HT1080 (cell line): ENCODE measurements at regions not wholly inside any gene's neighbourhood (a gene's known extent, or its start where the extent isn't known, plus 50 kb on each side); places are given as distances from the start of the nearest gene placed in this dataset.
A peak's percentile ranks its signal among the peaks of the same experiment; 100 is the strongest.
"Not testable (repeated sequence)": the region's sequence is repeated elsewhere in the genome, so short reads cannot be mapped to it uniquely, and the experiment has no call there.

Source experiments
- DNase-seq: peaks from one replicate; pipeline ENCODE4 v3.0.0-alpha.2; 2015; ENCODE audit warnings: low read depth

DNA sequence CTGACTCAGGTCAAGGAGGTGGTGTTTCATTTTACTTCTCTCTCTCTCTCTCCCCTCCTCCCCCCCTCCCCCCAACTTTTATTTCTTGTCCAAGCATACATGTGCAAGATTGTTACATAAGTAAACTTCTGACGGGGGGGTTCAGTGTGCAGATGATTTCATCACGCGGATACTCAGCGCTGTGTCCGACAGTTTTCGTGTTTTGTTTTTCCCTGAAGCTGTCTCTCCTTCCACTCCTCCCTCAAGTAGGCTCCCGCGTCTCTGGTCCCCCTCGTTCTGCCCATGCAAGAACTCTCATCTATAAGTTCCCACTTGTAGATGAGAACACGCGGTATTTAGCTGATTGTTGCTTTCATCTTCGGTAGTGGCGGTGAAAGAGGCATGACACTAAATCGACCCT is 111.0 kb upstream of the ANKRD30BL start:
- DNase-seq = no peak

GRCh38 chr2:132273585-132273984 is 111.8 kb upstream of the ANKRD30BL start:
- not testable (repeated sequence) for DNase-seq

- no peak for DNase-seq
These were observed 112.2 kb upstream of the ANKRD30BL start for GRCh38 chr2:132274000-132274399.

DNA sequence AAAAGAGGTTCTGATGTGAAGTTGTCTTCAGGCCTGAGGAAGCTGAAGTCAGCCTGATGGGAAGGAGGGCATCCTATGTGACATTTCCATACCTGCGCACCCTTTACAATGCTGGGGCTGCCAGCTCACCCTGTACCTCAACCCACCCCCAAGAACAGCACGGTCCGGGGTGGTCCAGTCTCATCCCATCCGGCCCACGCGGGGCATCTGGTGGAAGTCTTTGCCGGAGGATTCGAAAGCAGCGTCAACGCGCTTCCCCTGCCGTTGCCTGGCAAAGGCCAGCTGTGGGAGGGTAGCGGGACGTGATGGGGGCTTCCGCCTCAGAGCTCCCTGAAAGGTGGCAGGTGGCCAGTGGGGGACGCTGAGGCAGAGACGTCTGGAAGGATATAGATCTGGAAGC is 113.6 kb upstream of the ANKRD30BL start:
- no peak for DNase-seq

GRCh38 chr2:132276571-132276981 is 114.8 kb upstream of the ANKRD30BL start:
- DNase-seq = no peak

DNA sequence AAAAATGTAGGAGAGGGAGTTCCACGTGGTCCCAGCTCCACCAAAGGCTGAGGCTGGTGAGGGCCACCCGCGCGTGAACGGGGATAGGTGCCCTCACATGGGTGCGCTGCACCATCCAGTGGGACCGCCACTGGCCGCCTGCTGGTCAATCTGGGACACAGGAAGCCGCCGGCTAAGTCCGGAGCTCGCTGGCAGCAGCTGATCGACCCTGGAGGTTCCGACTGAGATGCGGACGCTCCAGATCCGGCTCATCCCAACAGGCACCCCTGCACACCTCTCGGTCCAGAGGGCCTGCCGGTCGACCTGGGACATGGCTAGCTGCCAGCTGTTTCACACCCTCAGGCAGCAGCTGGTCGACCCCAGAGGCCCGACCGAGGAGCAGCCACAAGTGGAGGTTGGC is 116.5 kb upstream of the ANKRD30BL start:
- DNase-seq = no peak

GRCh38 chr2:132279344-132279743 is 117.6 kb upstream of the ANKRD30BL start:
- DNase-seq = no peak

GRCh38 chr2:132279930-132280615 is 118.3 kb upstream of the ANKRD30BL start:
- no peak for DNase-seq

- no peak for DNase-seq
These were observed 119.2 kb upstream of the ANKRD30BL start for GRCh38 chr2:132280912-132281311.

GRCh38 chr2:132282104-132282503 is 120.4 kb upstream of the ANKRD30BL start:
- not testable (repeated sequence) for DNase-seq

- no peak for DNase-seq
These were observed 121.2 kb upstream of the ANKRD30BL start for GRCh38 chr2:132282911-132283310.

- not testable (repeated sequence) for DNase-seq
These were observed 124.6 kb upstream of the ANKRD30BL start for GRCh38 chr2:132286289-132286911.

GRCh38 chr2:132287910-132288309 is 126.2 kb upstream of the ANKRD30BL start:
- DNase-seq = not testable (repeated sequence)

DNA sequence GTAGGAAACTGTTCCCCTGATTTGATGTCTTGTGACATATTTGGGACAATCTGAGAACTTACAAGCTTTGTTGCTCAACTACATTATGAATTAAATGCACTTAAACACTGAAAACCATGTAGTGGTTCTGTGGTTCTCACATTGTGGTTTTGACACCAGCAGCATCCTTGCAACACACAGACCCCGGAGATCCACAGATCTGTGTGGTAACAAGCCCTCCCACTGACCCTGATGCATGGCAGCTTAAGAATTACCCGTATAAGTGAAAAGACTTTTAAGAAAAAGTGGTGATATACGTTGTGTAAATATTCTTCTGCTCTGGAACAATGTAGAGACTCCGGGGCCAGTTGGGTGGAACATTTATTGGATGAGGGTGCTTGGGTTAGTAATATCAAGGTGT is 127.4 kb upstream of the ANKRD30BL start:
- DNase-seq = not testable (repeated sequence)

DNA sequence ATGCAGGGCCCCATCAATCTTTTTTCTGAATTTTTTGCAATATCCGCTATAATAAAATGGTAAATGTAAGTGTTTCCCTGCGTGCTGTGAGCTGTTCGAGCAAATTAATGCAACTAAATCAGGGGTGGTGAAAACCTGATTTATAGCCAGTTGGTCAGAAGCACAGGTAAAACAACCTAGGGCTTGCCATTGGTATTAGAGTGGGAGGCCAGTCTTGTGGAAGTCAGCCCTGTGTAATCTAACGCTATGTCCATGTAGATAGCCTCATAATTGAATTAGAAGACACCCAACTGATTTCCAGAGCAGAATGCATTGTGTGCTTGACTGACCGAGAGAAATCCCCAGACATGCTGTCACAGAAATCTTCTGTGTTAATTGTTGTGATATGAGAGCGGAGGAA is 126.8 kb upstream of the GPR39 start:
- not testable (repeated sequence) for DNase-seq

GRCh38 chr2:132300592-132301378 is 115.8 kb upstream of the GPR39 start:
- DNase-seq = not testable (repeated sequence)

DNA sequence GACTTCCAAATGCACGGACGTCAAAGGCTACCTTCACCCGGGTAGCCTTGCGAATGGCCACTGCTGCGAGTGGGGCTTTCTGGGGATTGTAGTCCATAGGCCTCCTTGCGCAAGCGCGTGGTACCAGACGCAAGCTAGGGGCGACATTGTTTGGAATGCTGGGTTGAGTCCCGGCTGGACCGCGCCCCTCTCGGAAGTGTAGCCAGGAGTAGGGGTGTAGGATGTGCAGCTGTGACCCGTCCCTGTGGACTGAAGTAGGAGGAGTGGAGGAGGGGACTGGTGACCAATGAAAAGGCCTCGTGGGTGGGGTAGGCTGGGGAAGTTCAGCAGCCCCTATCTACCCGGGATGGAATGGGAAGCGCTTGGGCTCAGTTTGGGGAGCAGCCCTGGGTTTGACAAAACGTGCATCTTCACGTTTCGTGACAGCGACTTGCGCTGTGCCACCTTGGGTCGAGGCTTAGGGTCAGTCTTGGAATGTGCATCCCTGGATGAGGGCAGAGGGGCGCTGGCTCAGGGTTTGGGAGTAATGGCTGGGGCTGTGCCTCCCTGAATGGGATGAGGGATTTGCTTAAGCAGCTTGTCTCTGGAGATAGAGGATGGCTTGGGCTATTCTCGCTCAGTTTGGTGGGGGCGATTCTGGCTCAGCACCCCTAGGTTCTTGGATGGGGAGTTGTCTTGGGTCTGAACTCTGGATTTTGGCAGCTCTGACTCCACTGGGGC is 111.8 kb upstream of the GPR39 start:
- peak; percentile 44 for DNase-seq

GRCh38 chr2:132307613-132308198 is 108.9 kb upstream of the GPR39 start:
- DNase-seq = not testable (repeated sequence)

DNA sequence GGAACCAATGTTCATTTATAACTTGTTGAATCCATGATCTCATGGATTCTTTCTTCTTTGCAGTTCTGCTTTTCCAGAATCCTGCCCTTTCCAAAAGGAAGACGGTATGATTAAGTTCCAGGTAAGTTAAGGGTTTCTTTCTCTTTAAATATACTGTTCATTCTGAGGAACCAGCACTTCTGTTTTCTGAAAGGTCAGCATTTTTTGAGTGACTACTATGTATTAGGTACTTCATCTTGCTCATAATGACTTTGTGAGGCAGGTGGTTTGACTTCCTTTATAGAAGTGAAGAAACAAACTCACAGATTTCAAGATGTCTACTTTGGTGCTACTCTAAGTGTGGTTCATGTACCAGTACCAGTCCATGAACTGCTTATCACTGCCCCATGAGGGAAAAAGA is 107.4 kb upstream of the GPR39 start:
- DNase-seq = not testable (repeated sequence)

GRCh38 chr2:132315546-132315945 is 101.1 kb upstream of the GPR39 start:
- DNase-seq = not testable (repeated sequence)

GRCh38 chr2:132317026-132317680 is 99.5 kb upstream of the GPR39 start:
- DNase-seq = not testable (repeated sequence)
